Colonic mucosa (tissue), 4 donors: ENCODE measurements at regions not wholly inside any gene's neighbourhood (a gene's known extent, or its start where the extent isn't known, plus 50 kb on each side); places are given as distances from the start of the nearest gene placed in this dataset.

Experiments used
- DNase-seq: peaks from one replicate; pipeline ENCODE4 v3.0.0-alpha.2; 2020
- H3K27ac ChIP-seq: fragments of 200-600 bp; one replicate; pipeline ENCODE4 v1.8.0; 2021
- H3K27me3 ChIP-seq: fragments of 200-600 bp; one replicate; pipeline ENCODE4 v1.8.0; 2021
- H3K36me3 ChIP-seq: fragments of 200-600 bp; one replicate; pipeline ENCODE4 v1.8.0; 2021
- H3K4me1 ChIP-seq: fragments of 200-600 bp; one replicate; pipeline ENCODE4 v1.8.0; 2021; ENCODE audit warnings: mild to moderate bottlenecking
- H3K4me3 ChIP-seq: fragments of 200-600 bp; one replicate; pipeline ENCODE4 v1.8.0; 2021
- H3K9ac ChIP-seq, 2 donors: one replicate each; pipeline ENCODE4 v1.7.0; 2013; ENCODE audit warnings: control low read depth in 2 of 2, low read depth in 2 of 2, low read length in 2 of 2
- H3K9me3 ChIP-seq: fragments of 200-600 bp; one replicate; pipeline ENCODE4 v1.8.0; 2021
- CTCF ChIP-seq: fragments of 200-600 bp; IDR thresholded peaks from one replicate; pipeline ENCODE4 v1.8.0; 2022; ENCODE audit warnings: antibody characterized with exemption, mild to moderate bottlenecking
- intact Hi-C: fragments of 100-400 bp; cut with DNase I; formaldehyde crosslinking; loops from one replicate; pipeline ENCODE4 v1.14.1; 2022
- donor health status: healthy.
- donor health status: DM: no; HTN: no; CAD: no.
- donor health status: DM: no; HTN: no; CAD: no.

- DNase-seq, result no peak
- intact Hi-C loops, result loop anchor here (10.0 kb wide), 1 partner anchor 635 kb away; the partner anchor contains the start of gene FOXC2
- Histone ChIP-seq H3K27me3 (no peaks in the 10 kb centered on the region), H3K27ac (no peak overlapping the region), H3K9me3 (no peaks in the 10 kb centered on the region), H3K36me3 (no peaks in the 10 kb centered on the region), H3K4me3 (no peak overlapping the region), H3K4me1 (no peaks in the 10 kb centered on the region), H3K9ac (no peak overlapping the region)
- TF ChIP-seq CTCF, result no peak
These were observed 117.3 kb downstream of the C16orf95 start for GRCh38 chr16:87199901-87200300.

GRCh38 chr16:87200637-87201036 is 116.6 kb downstream of the C16orf95 start:
- no peak for DNase-seq
- no peak for TF ChIP-seq CTCF
- H3K27ac ChIP-seq, result no peak overlapping the region
- no peaks in the 10 kb centered on the region for H3K9me3 ChIP-seq
- no peaks in the 10 kb centered on the region for H3K36me3 ChIP-seq
- no peak overlapping the region for H3K9ac ChIP-seq
- H3K4me3 ChIP-seq, result no peak overlapping the region
- no peaks in the 10 kb centered on the region for H3K27me3 ChIP-seq
- intact Hi-C loops, result loop anchor here (10.0 kb wide), 1 partner anchor 636 kb away; the partner anchor contains the start of gene FOXC2
- H3K4me1 ChIP-seq, result no peaks in the 10 kb centered on the region

- no peak for DNase-seq
- Histone ChIP-seq H3K4me1 (no peaks in the 10 kb centered on the region), H3K36me3 (no peaks in the 10 kb centered on the region), H3K9me3 (no peaks in the 10 kb centered on the region), H3K4me3 (no peak overlapping the region), H3K9ac (no peak overlapping the region), H3K27ac (no peak overlapping the region), H3K27me3 (no peaks in the 10 kb centered on the region)
- TF ChIP-seq CTCF, result no peak
- intact Hi-C loops, result loop anchor here (10.0 kb wide), 1 partner anchor 636 kb away; the partner anchor contains the start of gene FOXC2
These were observed 116.1 kb downstream of the C16orf95 start for GRCh38 chr16:87201052-87201451.

- Histone ChIP-seq H3K9ac (no peak overlapping the region), H3K4me3 (no peak overlapping the region), H3K27me3 (no peaks in the 10 kb centered on the region), H3K9me3 (no peaks in the 10 kb centered on the region), H3K27ac (no peak overlapping the region), H3K36me3 (no peaks in the 10 kb centered on the region), H3K4me1 (no peaks in the 10 kb centered on the region)
- no peak for TF ChIP-seq CTCF
- intact Hi-C loops, result loop anchor here (2.0 to 10.0 kb wide), 2 partner anchors 77 to 637 kb away; partner anchors contain the start of gene FOXC2
- DNase-seq, result no peak
These were observed 115.4 kb downstream of the C16orf95 start for GRCh38 chr16:87201790-87202189.

- Histone ChIP-seq H3K9ac (no peak overlapping the region), H3K9me3 (no peaks in the 10 kb centered on the region), H3K27ac (no peak overlapping the region), H3K4me3 (no peak overlapping the region), H3K4me1 (no peaks in the 10 kb centered on the region), H3K36me3 (no peaks in the 10 kb centered on the region), H3K27me3 (no peaks in the 10 kb centered on the region)
- DNase-seq, result no peak
- no peak for TF ChIP-seq CTCF
- intact Hi-C loops, result loop anchor here (2.0 to 10.0 kb wide), 2 partner anchors 76 to 638 kb away; partner anchors contain the start of gene FOXC2
These were observed 114.8 kb downstream of the C16orf95 start for GRCh38 chr16:87202346-87202745.
